IMR-90 (cell line): ENCODE measurements at regions not wholly inside any gene's neighbourhood (a gene's known extent, or its start where the extent isn't known, plus 50 kb on each side); places are given as distances from the start of the nearest gene placed in this dataset.

Source experiments
- ATAC-seq: fragments of 200-7000 bp; cut with Tn5 transposase; 2 replicates; pipeline ENCODE4 v1.9.1; 2020; ENCODE audit warnings: low read depth, mild to moderate bottlenecking, moderate library complexity
- BruUV-seq: library from RNA; stranded (reverse); fragments of 400-500 nt; replicated peaks from 2 replicates; lab custom pipeline; 2021; lab: Mats Ljungman, UMichigan
- CTCF ChIA-PET: fragments of 300-600 bp; formaldehyde crosslinking; extraction: SDS; loops from one replicate; lab custom pipeline; 2021; ENCODE audit warnings: antibody characterized with exemption; lab: Yijun Ruan, JAX
- POLR2A ChIA-PET: fragments of 300-600 bp; sonication (Branson Sonifier 250); formaldehyde crosslinking; loops from one replicate; lab custom pipeline; 2022; ENCODE audit warnings: antibody characterized with exemption; ENCODE audit not compliant: unreplicated experiment; lab: Charles Lee
- DNase-seq: peaks from one replicate; pipeline ENCODE4 v3.0.0; 2013
- H2AFZ ChIP-seq: replicated peaks from 2 replicates; pipeline ENCODE3; 2013; ENCODE audit warnings: low read length, mild to moderate bottlenecking; ENCODE audit not compliant: poor library complexity
- H2AK5ac ChIP-seq: 2 replicates; pipeline ENCODE4 v1.6.1; 2013; ENCODE audit warnings: low read depth, low read length, inconsistent platforms
- H2AK9ac ChIP-seq: replicated peaks from 2 replicates; pipeline ENCODE3; 2013; ENCODE audit warnings: mild to moderate bottlenecking, low read depth, low read length, moderate library complexity; ENCODE audit not compliant: poor library complexity
- H2BK120ac ChIP-seq: 2 replicates; pipeline ENCODE4 v1.6.1; 2013; ENCODE audit warnings: low read depth, low read length, inconsistent platforms
- H2BK15ac ChIP-seq: 3 replicates; pipeline ENCODE4 v1.6.1; 2013; ENCODE audit warnings: low read depth, low read length, inconsistent platforms
- H2BK20ac ChIP-seq: 2 replicates; pipeline ENCODE4 v1.6.1; 2013; ENCODE audit warnings: low read depth, mild to moderate bottlenecking, inconsistent platforms, low read length, moderate library complexity
- H2BK5ac ChIP-seq: 2 replicates; pipeline ENCODE4 v1.6.1; 2013; ENCODE audit warnings: mild to moderate bottlenecking, low read depth, low read length, inconsistent platforms; ENCODE audit not compliant: poor library complexity, severe bottlenecking
- H3K14ac ChIP-seq: replicated peaks from 2 replicates; pipeline ENCODE4 v1.6.1; 2013; ENCODE audit warnings: low read depth, low read length, inconsistent platforms
- H3K18ac ChIP-seq: 2 replicates; pipeline ENCODE4 v1.6.1; 2013; ENCODE audit warnings: low read depth, low read length, control low read depth
- H3K23ac ChIP-seq: 2 replicates; pipeline ENCODE4 v1.6.1; 2013; ENCODE audit warnings: low read depth, low read length, inconsistent platforms
- H3K27ac ChIP-seq: 2 replicates; pipeline ENCODE4 v1.5.1; 2013; ENCODE audit warnings: mild to moderate bottlenecking, control low read depth, low read length; ENCODE audit not compliant: insufficient read depth
- H3K27me3 ChIP-seq: 2 replicates; pipeline ENCODE4 v1.6.1; 2013; ENCODE audit warnings: low read length; ENCODE audit not compliant: control insufficient read depth, insufficient read depth
- H3K36me3 ChIP-seq: 2 replicates; pipeline ENCODE4 v1.6.1; 2013; ENCODE audit warnings: low read length, mixed read lengths; ENCODE audit not compliant: control insufficient read depth, insufficient read depth
- H3K4ac ChIP-seq: 2 replicates; pipeline ENCODE4 v1.6.1; 2013; ENCODE audit warnings: low read depth, low read length, inconsistent platforms
- H3K4me1 ChIP-seq: 2 replicates; pipeline ENCODE4 v1.6.1; 2013; ENCODE audit warnings: low read length, mixed read lengths; ENCODE audit not compliant: control insufficient read depth, insufficient read depth
- H3K4me2 ChIP-seq: 2 replicates; pipeline ENCODE4 v1.6.1; 2013; ENCODE audit warnings: low read depth, mild to moderate bottlenecking, control low read depth, low read length, moderate library complexity
- H3K4me3 ChIP-seq: 2 replicates; pipeline ENCODE4 v1.5.1; 2013; ENCODE audit warnings: low read depth, mild to moderate bottlenecking, control low read depth, low read length, moderate library complexity; ENCODE audit not compliant: insufficient read depth
- H3K56ac ChIP-seq: 2 replicates; pipeline ENCODE4 v1.6.1; 2013; ENCODE audit warnings: low read length, inconsistent platforms; ENCODE audit not compliant: insufficient read depth; ENCODE audit errors: extremely low read depth
- H3K79me1 ChIP-seq, 2 experiments: 2 replicates each; pipeline ENCODE4 v1.6.1; 2013; ENCODE audit warnings: low read length in 2 of 2, inconsistent platforms in 1 of 2, low read depth in 1 of 2
- H3K9ac ChIP-seq: 2 replicates; pipeline ENCODE4 v1.6.1; 2013; ENCODE audit warnings: low read depth, low read length, control low read depth
- H3K9me1 ChIP-seq: 2 replicates; pipeline ENCODE4 v1.6.1; 2013; ENCODE audit warnings: low read length, inconsistent platforms; ENCODE audit not compliant: insufficient read depth
- H3K9me3 ChIP-seq: 2 replicates; pipeline ENCODE4 v1.6.1; 2013; ENCODE audit warnings: low read length; ENCODE audit not compliant: control insufficient read depth, insufficient read depth
- H4K20me1 ChIP-seq: 2 replicates; pipeline ENCODE4 v1.6.1; 2013; ENCODE audit warnings: low read length, inconsistent platforms; ENCODE audit not compliant: insufficient read depth
- H4K5ac ChIP-seq: 2 replicates; pipeline ENCODE4 v1.6.1; 2013; ENCODE audit warnings: mild to moderate bottlenecking, low read depth, low read length, control low read depth
- H4K8ac ChIP-seq, 2 experiments: 2 replicates each; pipeline ENCODE4 v1.6.1; 2013; ENCODE audit warnings: low read depth in 2 of 2, low read length in 2 of 2, control low read depth in 1 of 2, inconsistent platforms in 1 of 2
- H4K91ac ChIP-seq: 2 replicates; pipeline ENCODE4 v1.6.1; 2013; ENCODE audit warnings: low read depth, low read length, inconsistent platforms; ENCODE audit not compliant: insufficient read depth
- BHLHE40 ChIP-seq: fragments of 150-350 bp; IDR thresholded peaks from 2 replicates; pipeline ENCODE4 v1.6.1; 2016; ENCODE audit warnings: mild to moderate bottlenecking, low read depth, low read length
- CEBPB ChIP-seq: IDR thresholded peaks from 2 replicates; pipeline ENCODE4 v1.6.1; 2012; ENCODE audit warnings: low read depth, low read length, improper control_type of control experiment
- MAFK ChIP-seq: IDR thresholded peaks from 2 replicates; pipeline ENCODE4 v1.6.1; 2012; ENCODE audit warnings: low read depth, low read length, improper control_type of control experiment
- NFE2L2 ChIP-seq: fragments of 150-350 bp; IDR thresholded peaks from 2 replicates; pipeline ENCODE4 v1.6.1; 2016; ENCODE audit warnings: low read depth, mild to moderate bottlenecking, low read length
- WGBS, 2 experiments: methylation state at CpG; one replicate each; pipeline versions ENCODE4 v1.1.5 to v1.1.7; 2013; ENCODE audit warnings: missing lambda C conversion rate in 2 of 2; ENCODE audit not compliant: insufficient read length in 1 of 2; ENCODE audit errors: extremely low coverage in 2 of 2; 5-methylcytosine and 5-hydroxymethylcytosine counted together
- dilution Hi-C: fragments of 300-500 bp; cut with HindIII; formaldehyde crosslinking; loops from one replicate; pipeline ENCODE4 v1.14.3; 2018; ENCODE audit warnings: low sequenced_read_pairs; ENCODE audit not compliant: unreplicated experiment
- in situ Hi-C: fragments of 300-500 bp; cut with MboI; formaldehyde crosslinking; loops from 3 replicates; pipeline ENCODE4 v1.14.3; 2019; ENCODE audit warnings: low sequenced_read_pairs, inconsistent platforms, mixed read lengths
- intact Hi-C: fragments of 100-400 bp; cut with micrococcal nuclease; formaldehyde crosslinking; loops from 2 replicates; pipeline ENCODE4 v1.10.0; 2022
- TF ChIP-seq, protein P1 (sequence below): conservative IDR thresholded peaks from 2 replicates; pipeline ENCODE4 v1.5.1; 2012; ENCODE audit warnings: mild to moderate bottlenecking, low read depth, low read length, improper control_type of control experiment

DNA sequence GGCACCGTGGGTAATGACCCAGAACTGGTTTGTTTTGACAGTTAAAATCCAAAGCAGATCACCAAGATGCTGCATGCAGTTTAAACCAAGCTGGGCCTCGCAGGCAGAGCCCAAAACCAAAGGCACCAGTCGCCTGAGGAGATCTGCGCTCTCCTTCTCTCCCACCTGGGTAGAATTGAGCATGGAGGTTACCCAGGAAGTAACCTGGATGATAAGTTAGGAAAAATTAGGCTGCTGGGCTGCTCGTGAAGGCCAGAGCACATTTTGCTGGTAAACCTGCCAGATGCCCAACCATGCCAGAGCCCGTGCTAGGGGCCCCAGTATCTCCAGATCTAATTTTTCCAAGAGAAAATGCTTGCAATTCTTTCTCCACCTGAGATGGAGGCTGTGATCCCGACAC, 388.3 kb upstream of the MGMT start:
- H2BK15ac ChIP-seq: no peak overlapping the region
- peaks cover 4% of the 10 kb centered on the region; the same call in 1 of the 2 replicates for H3K9me3 ChIP-seq
- no peak overlapping the region for H3K23ac ChIP-seq
- H3K4me3 ChIP-seq: no peak overlapping the region
- H4K5ac ChIP-seq: no peak overlapping the region
- no peaks in the 10 kb centered on the region for H3K4me1 ChIP-seq
- dilution Hi-C loops (no loop called here), in situ Hi-C loops (no loop called here), intact Hi-C loops (no loop called here)
- H3K27ac ChIP-seq: no peak overlapping the region
- no peaks in the 10 kb centered on the region for H3K79me1 ChIP-seq
- H2BK5ac ChIP-seq: no peak overlapping the region
- H3K36me3 ChIP-seq: no peaks in the 10 kb centered on the region
- no peaks in the 10 kb centered on the region for H4K20me1 ChIP-seq
- H4K8ac ChIP-seq: no peak overlapping the region
- no peaks in the 10 kb centered on the region for H3K27me3 ChIP-seq
- no peak overlapping the region for H3K9ac ChIP-seq
- H2AFZ ChIP-seq: no peak overlapping the region
- H4K91ac ChIP-seq: no peak overlapping the region
- ChIA-PET CTCF (no interaction called here), POLR2A (no interaction called here)
- H2BK20ac ChIP-seq: no peak overlapping the region
- no peak overlapping the region for H2AK5ac ChIP-seq
- no peak overlapping the region for H3K14ac ChIP-seq
- H3K56ac ChIP-seq: no peak overlapping the region
- H2AK9ac ChIP-seq: no peak overlapping the region
- H2BK120ac ChIP-seq: no peak overlapping the region
- no peak for TF ChIP-seq BHLHE40
- no peak for TF ChIP-seq CEBPB
- TF ChIP-seq, protein P1, sequence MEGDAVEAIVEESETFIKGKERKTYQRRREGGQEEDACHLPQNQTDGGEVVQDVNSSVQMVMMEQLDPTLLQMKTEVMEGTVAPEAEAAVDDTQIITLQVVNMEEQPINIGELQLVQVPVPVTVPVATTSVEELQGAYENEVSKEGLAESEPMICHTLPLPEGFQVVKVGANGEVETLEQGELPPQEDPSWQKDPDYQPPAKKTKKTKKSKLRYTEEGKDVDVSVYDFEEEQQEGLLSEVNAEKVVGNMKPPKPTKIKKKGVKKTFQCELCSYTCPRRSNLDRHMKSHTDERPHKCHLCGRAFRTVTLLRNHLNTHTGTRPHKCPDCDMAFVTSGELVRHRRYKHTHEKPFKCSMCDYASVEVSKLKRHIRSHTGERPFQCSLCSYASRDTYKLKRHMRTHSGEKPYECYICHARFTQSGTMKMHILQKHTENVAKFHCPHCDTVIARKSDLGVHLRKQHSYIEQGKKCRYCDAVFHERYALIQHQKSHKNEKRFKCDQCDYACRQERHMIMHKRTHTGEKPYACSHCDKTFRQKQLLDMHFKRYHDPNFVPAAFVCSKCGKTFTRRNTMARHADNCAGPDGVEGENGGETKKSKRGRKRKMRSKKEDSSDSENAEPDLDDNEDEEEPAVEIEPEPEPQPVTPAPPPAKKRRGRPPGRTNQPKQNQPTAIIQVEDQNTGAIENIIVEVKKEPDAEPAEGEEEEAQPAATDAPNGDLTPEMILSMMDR: no peak
- no peak for TF ChIP-seq MAFK
- no peak for TF ChIP-seq NFE2L2
- WGBS, 2 experiments: no CpG with 5 or more reads among the region's 7 CpGs
- DNase-seq (no peak), ATAC-seq (no peak)
- H3K18ac ChIP-seq: no peak overlapping the region
- H3K4ac ChIP-seq: no peak overlapping the region
- no peak overlapping the region for H3K4me2 ChIP-seq
- BruUV-seq: no TSS peak
- no peaks in the 10 kb centered on the region for H3K9me1 ChIP-seq
